Fibroblast of the aortic adventitia (primary cell): ENCODE measurements at regions not wholly inside any gene's neighbourhood (a gene's known extent, or its start where the extent isn't known, plus 50 kb on each side); places are given as distances from the start of the nearest gene placed in this dataset.

Experiments
- DNase-seq: peaks from one replicate; pipeline ENCODE4 v3.0.0-alpha.2; 2010; ENCODE audit warnings: low read depth
- H3K4me3 ChIP-seq: 2 replicates; pipeline ENCODE4 v1.5.1; 2011; ENCODE audit warnings: low read depth, mild to moderate bottlenecking, control low read depth, low read length, moderate library complexity
- CTCF ChIP-seq: IDR thresholded peaks from 2 replicates; pipeline ENCODE4 v1.5.1; 2011; ENCODE audit warnings: mild to moderate bottlenecking, low read length, control low read depth, inconsistent platforms; ENCODE audit not compliant: insufficient read depth

GRCh38 chr12:92248977-92249376 is 103.3 kb upstream of the BTG1 start:
- no peak for DNase-seq
- no peak for TF ChIP-seq CTCF
- H3K4me3 ChIP-seq: no peak overlapping the region

GRCh38 chr12:92244036-92244435 is 98.4 kb upstream of the BTG1 start:
- DNase-seq: peak; percentile 33
- no peak overlapping the region for H3K4me3 ChIP-seq
- TF ChIP-seq CTCF: no peak

GRCh38 chr12:92242907-92243306 is 97.3 kb upstream of the BTG1 start:
- no peak overlapping the region for H3K4me3 ChIP-seq
- TF ChIP-seq CTCF: no peak
- peak; percentile 30 for DNase-seq

GRCh38 chr12:92237762-92238523 is 92.3 kb upstream of the BTG1 start:
- DNase-seq: no peak
- no peak overlapping the region for H3K4me3 ChIP-seq
- TF ChIP-seq CTCF: no peak

- H3K4me3 ChIP-seq: no peak overlapping the region
- no peak for DNase-seq
- no peak for TF ChIP-seq CTCF
These were observed 91.6 kb upstream of the BTG1 start for GRCh38 chr12:92237262-92237661.

- DNase-seq: no peak
- no peak for TF ChIP-seq CTCF
- H3K4me3 ChIP-seq: no peak overlapping the region
These were observed 90.2 kb upstream of the BTG1 start for GRCh38 chr12:92235703-92236472.

GRCh38 chr12:92234533-92234932 is 88.9 kb upstream of the BTG1 start:
- H3K4me3 ChIP-seq: no peak overlapping the region
- no peak for DNase-seq
- no peak for TF ChIP-seq CTCF
